Brain microvascular endothelial cell (primary cell): ENCODE measurements at regions not wholly inside any gene's neighbourhood (a gene's known extent, or its start where the extent isn't known, plus 50 kb on each side); places are given as distances from the start of the nearest gene placed in this dataset.

Source experiments
- DNase-seq: peaks from one replicate; pipeline ENCODE4 v3.0.0-alpha.2; 2020
- H3K27ac ChIP-seq: fragments of 250-450 bp; sonication (Bioruptor Pico); 2 replicates; pipeline ENCODE4 v1.5.1; 2020; ENCODE audit warnings: mild to moderate bottlenecking, moderate library complexity
- H3K27me3 ChIP-seq: fragments of 250-450 bp; sonication (Bioruptor Pico); replicated peaks from 2 replicates; pipeline ENCODE4 v1.5.1; 2020; ENCODE audit warnings: mild to moderate bottlenecking
- H3K36me3 ChIP-seq: fragments of 250-450 bp; sonication (Bioruptor Pico); replicated peaks from 2 replicates; pipeline ENCODE4 v1.5.1; 2020; ENCODE audit warnings: mild to moderate bottlenecking
- H3K4me3 ChIP-seq: 2 replicates; pipeline ENCODE4 v1.5.1; 2011; ENCODE audit warnings: low read depth, mild to moderate bottlenecking, control low read depth, low read length, moderate library complexity
- in situ Hi-C: cut with HindIII; loops from 2 replicates; pipeline ENCODE4 v1.10.0; 2017; ENCODE audit warnings: low sequenced_read_pairs, low pct_ligation_motif_present
- TF ChIP-seq, protein P1 (sequence below): IDR thresholded peaks from 2 replicates; pipeline ENCODE4 v1.5.1; 2011; ENCODE audit warnings: low read depth, mild to moderate bottlenecking, moderate library complexity, low read length, control low read depth, inconsistent platforms; ENCODE audit errors: missing control alignments

GRCh38 chr1:200279810-200280411, 129.9 kb downstream of the ZNF281 start:
- peak; percentile 56 for DNase-seq
- H3K27me3 ChIP-seq: no peaks in the 10 kb centered on the region
- in situ Hi-C loops: no loop called here
- no peak overlapping the region for H3K4me3 ChIP-seq
- TF ChIP-seq, protein P1, sequence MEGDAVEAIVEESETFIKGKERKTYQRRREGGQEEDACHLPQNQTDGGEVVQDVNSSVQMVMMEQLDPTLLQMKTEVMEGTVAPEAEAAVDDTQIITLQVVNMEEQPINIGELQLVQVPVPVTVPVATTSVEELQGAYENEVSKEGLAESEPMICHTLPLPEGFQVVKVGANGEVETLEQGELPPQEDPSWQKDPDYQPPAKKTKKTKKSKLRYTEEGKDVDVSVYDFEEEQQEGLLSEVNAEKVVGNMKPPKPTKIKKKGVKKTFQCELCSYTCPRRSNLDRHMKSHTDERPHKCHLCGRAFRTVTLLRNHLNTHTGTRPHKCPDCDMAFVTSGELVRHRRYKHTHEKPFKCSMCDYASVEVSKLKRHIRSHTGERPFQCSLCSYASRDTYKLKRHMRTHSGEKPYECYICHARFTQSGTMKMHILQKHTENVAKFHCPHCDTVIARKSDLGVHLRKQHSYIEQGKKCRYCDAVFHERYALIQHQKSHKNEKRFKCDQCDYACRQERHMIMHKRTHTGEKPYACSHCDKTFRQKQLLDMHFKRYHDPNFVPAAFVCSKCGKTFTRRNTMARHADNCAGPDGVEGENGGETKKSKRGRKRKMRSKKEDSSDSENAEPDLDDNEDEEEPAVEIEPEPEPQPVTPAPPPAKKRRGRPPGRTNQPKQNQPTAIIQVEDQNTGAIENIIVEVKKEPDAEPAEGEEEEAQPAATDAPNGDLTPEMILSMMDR: peak; percentile 91
- H3K27ac ChIP-seq: no peak overlapping the region
- H3K36me3 ChIP-seq: no peaks in the 10 kb centered on the region

DNA sequence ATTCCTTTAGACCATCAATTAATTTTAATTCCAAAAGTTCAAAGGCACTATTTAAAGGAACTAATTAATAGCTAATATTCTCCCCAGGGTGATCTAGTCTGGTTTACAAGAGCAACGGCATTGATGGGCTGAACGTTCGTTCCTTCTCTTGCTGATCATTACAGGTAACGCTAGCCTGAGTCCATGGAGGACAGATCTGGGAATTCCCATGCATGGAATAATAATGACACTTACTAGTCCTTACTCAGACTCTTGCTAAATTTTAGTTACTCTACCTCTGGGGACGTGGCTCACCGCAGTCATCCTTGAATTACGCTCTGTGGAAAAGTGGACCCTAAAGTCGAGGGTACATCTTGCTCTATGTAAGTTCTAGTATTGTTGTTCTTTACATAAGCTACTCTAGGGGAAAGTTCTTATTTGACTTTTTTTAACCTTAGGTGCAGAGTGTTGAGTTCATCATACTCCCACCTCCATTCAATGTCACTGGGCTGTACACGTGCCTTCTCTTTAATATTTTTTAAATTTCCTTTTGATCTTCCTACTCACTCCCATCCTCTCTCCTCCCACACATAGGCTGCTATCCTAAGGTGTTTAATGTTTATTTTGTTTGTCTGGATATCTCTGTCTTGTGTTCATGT, 133.9 kb downstream of the ZNF281 start:
- Histone ChIP-seq H3K4me3 (no peak overlapping the region), H3K27me3 (no peaks in the 10 kb centered on the region), H3K36me3 (no peaks in the 10 kb centered on the region), H3K27ac (no peak overlapping the region)
- TF ChIP-seq, protein P1: no peak
- in situ Hi-C loops: no loop called here
- DNase-seq: no peak

GRCh38 chr1:200275415-200275814, 134.4 kb downstream of the ZNF281 start:
- DNase-seq: no peak
- H3K27ac ChIP-seq: no peak overlapping the region
- in situ Hi-C loops: no loop called here
- H3K36me3 ChIP-seq: no peaks in the 10 kb centered on the region
- H3K27me3 ChIP-seq: no peaks in the 10 kb centered on the region
- TF ChIP-seq, protein P1: no peak
- no peak overlapping the region for H3K4me3 ChIP-seq

- no peak overlapping the region for H3K27ac ChIP-seq
- DNase-seq: no peak
- no peaks in the 10 kb centered on the region for H3K27me3 ChIP-seq
- TF ChIP-seq, protein P1: no peak
- no peaks in the 10 kb centered on the region for H3K36me3 ChIP-seq
- in situ Hi-C loops: no loop called here
- H3K4me3 ChIP-seq: no peak overlapping the region
Observed at GRCh38 chr1:200274116-200274515, 135.7 kb downstream of the ZNF281 start.

DNA sequence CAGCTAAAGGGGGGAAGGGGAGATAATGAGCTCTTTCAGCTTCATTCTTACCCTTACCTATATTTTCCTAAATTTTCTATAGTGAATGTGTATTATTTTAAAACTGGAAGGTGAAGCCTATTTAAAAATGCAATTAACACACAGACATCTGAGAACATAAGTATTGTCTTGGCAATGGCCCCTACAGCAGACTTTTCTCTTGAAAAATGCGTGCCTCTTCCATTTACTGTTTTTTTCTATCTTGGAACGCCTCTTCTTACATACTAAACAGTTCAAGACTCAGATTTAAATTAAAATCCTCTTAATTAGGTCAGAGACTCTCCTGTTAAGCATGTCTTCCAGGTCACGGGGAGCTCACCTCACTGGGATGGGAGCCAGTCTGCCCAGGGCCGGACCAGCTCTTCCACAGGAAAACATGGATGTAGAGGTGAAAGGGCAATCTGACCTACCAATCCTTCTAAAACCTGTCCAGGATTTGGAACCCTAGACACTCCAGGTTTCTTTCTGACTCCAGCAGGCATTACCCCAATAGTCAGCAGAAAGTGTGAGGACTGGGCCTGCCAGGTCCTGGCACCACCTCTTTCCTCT, 137.3 kb downstream of the ZNF281 start:
- no peaks in the 10 kb centered on the region for H3K27me3 ChIP-seq
- DNase-seq: no peak
- in situ Hi-C loops: no loop called here

More for the DNA sequence above, 137.3 kb downstream of the ZNF281 start:
- Histone ChIP-seq H3K27ac (no peak overlapping the region), H3K4me3 (no peak overlapping the region), H3K36me3 (no peaks in the 10 kb centered on the region)
- TF ChIP-seq, protein P1: no peak
